Fibroblast of lung (primary cell): ENCODE measurements at regions not wholly inside any gene's neighbourhood (a gene's known extent, or its start where the extent isn't known, plus 50 kb on each side); places are given as distances from the start of the nearest gene placed in this dataset.

Experiments used
- CTCF ChIP-seq, 2 donors: IDR thresholded peaks in 1 of 2; conservative IDR thresholded peaks in 1 of 2; 1 replicate in 1 of 2; 2 replicates in 1 of 2; pipeline ENCODE4 v1.5.1; 2011 to 2012; ENCODE audit warnings: low read length in 2 of 2, control low read depth in 1 of 2, inconsistent platforms in 1 of 2, low read depth in 1 of 2, mild to moderate bottlenecking in 1 of 2
- EZH2 ChIP-seq: IDR thresholded peaks from 2 replicates; pipeline ENCODE4 v1.5.1; 2012; ENCODE audit warnings: low read length, control low read depth, mild to moderate bottlenecking; ENCODE audit errors: missing control alignments

GRCh38 chr7:41449286-41449685 is 253.6 kb downstream of the INHBA start:
- TF ChIP-seq CTCF (conservative IDR thresholded peaks at IDR 0.05 in 1 of 2, IDR thresholded peaks at IDR 0.05 in 1 of 2; ENCODE audit: low read depth in 1 of 2, low read length in 2 of 2) (no peak), EZH2 (no peak)
